Heart left ventricle (tissue), 13 donors: ENCODE measurements at regions not wholly inside any gene's neighbourhood (a gene's known extent, or its start where the extent isn't known, plus 50 kb on each side); places are given as distances from the start of the nearest gene placed in this dataset.

Source experiments
- CTCF ChIP-seq, 12 donors: fragments of 200-600 bp; sonication (generic) in 4 of 12; IDR thresholded peaks; one replicate each; pipeline versions ENCODE4 v1.5.0 to v1.8.0; 2018 to 2022; ENCODE audit warnings: antibody characterized with exemption in 12 of 12, mild to moderate bottlenecking in 5 of 12
- POLR2A ChIP-seq, 2 donors: fragments of 450-650 bp; IDR thresholded peaks; one replicate each; pipeline ENCODE4 v1.6.1; 2017; ENCODE audit warnings: antibody characterized with exemption in 2 of 2, mild to moderate bottlenecking in 2 of 2, moderate library complexity in 2 of 2
- donor health status: ischemic (EF 13 %, LVEDD 7.1; RV severe dilation, severe dysfunction).
- donor health status: DM: no; HTN: yes; CAD: no.
- donor health status: DM: no; HTN: no; CAD: no.
- donor health status: ischemic (EF 25% LVEDD 6.9; RV normal size, moderate dysfunction).
- donor health status: ischemic (EF 25% LVEDD 5.7; RV mildly dilated, moderate dysfunction).
- donor health status: ischemic (EF 35%, LVEDD 5.7; RV mildly dilated, moderate dysfunction).
- donor health status: nonischemic (EF 11% LVEDD 7.7; RV severe dilation, severe dysfunction).
- donor health status: DM: yes; HTN: yes; CAD: no.
- donor health status: PGD.
- donor health status: ischemic (EF 29% LVEDD 5.4; RV normal size, mild dysfunction).
- donor health status: nonischemic (EF 23%, LVEDD 6.1; RV moderate dilation, normal function).

GRCh38 chr11:56852131-56852530, 103.6 kb upstream of the OR9G4 start:
- no peak for TF ChIP-seq POLR2A (IDR thresholded peaks at IDR 0.05)
- no peak for TF ChIP-seq CTCF (IDR thresholded peaks at IDR 0.05)
